Hepatocyte (in vitro differentiated cells): ENCODE measurements at regions not wholly inside any gene's neighbourhood (a gene's known extent, or its start where the extent isn't known, plus 50 kb on each side); places are given as distances from the start of the nearest gene placed in this dataset.

Experiments
- CTCF ChIP-seq: fragments of 200-600 bp; sonication (generic); IDR thresholded peaks from 2 replicates; pipeline ENCODE4 v1.5.1; 2016; ENCODE audit warnings: antibody characterized with exemption, mild to moderate bottlenecking; ENCODE audit not compliant: poor library complexity
- EZH2 ChIP-seq: fragments of 200-600 bp; sonication (generic); IDR thresholded peaks from 2 replicates; pipeline ENCODE4 v1.6.1; 2016; ENCODE audit warnings: antibody characterized with exemption, mild to moderate bottlenecking, borderline replicate concordance
- EZH2phosphoT487 ChIP-seq: fragments of 200-600 bp; sonication (generic); IDR thresholded peaks from one replicate; pipeline ENCODE4 v1.6.1; 2018; ENCODE audit warnings: antibody characterized with exemption, mild to moderate bottlenecking, low read depth, moderate library complexity; ENCODE audit not compliant: unreplicated experiment, severe bottlenecking

- TF ChIP-seq CTCF: no peak
- TF ChIP-seq EZH2phosphoT487: no peak
- TF ChIP-seq EZH2: no peak
These were observed 601.1 kb upstream of the PRKX start for GRCh38 chrX:4314586-4314985.
